ENCODE measurements at regions not wholly inside any gene's neighbourhood (a gene's known extent, or its start where the extent isn't known, plus 50 kb on each side); places are given as distances from the start of the nearest gene placed in this dataset.

DNA sequence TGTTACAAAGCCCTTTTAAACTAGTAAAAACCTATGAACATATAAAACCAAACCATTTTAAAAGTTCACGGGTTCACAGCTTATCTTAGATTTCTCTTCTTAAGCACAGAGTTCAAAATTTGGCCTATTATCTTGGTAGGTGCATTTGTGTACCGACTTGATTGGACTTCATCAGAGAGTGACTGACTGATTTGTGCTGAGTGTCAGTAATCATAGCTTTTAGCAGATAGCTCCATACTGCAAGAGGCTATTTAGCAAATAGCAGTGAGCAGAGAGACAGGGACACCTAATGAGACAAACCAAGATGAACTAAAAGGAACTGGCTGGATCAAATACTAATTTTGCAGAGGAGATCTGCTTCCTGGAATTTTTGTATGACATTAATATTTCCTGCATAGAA is 274.5 kb downstream of the PRR16 start:
- TF ChIP-seq POLR2A (IDR thresholded peaks at IDR 0.05) (no peak), CTCF (IDR thresholded peaks at IDR 0.05) (no peak)

All from Peyer's patch (tissue), 4 donors.